GM21737 (cell line): ENCODE measurements at regions not wholly inside any gene's neighbourhood (a gene's known extent, or its start where the extent isn't known, plus 50 kb on each side); places are given as distances from the start of the nearest gene placed in this dataset.
"Not testable (repeated sequence)": the region's sequence is repeated elsewhere in the genome, so short reads cannot be mapped to it uniquely, and the experiment has no call there.

Experiments used
- ATAC-seq: cut with Tn5 transposase; IDR thresholded peaks from one replicate; pipeline ENCODE4 v1.9.1; 2021; ENCODE audit warnings: mild to moderate bottlenecking, moderate library complexity; ENCODE audit not compliant: unreplicated experiment

DNA sequence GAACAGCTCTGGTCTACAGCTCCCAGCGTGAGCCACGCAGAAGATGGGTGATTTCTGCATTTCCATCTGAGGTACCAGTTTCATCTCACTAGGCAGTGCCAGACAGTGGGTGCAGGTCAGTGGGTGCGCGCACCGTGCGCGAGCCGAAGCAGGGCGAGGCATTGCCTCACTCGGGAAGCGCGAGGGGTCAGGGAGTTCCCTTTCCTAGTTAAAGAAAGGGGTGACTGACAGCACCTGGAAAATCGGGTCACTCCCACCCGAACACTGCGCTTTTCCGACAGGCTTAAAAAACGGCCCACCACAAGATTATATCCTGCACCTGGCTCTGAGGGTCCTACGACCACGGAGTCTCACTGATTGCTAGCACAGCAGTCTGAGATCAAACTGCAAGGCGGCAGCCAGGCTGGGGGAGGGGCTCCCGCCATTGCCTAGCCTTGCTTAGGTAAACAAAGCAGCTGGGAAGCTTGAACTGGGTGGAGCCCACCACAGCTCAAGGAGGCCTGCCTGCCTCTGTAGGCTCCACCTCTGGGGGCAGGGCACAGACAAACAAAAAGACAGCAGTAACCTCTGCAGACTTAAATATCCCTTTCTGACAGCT lies 325.0 kb upstream of the CHST9 start:
- not testable (repeated sequence) for ATAC-seq

DNA sequence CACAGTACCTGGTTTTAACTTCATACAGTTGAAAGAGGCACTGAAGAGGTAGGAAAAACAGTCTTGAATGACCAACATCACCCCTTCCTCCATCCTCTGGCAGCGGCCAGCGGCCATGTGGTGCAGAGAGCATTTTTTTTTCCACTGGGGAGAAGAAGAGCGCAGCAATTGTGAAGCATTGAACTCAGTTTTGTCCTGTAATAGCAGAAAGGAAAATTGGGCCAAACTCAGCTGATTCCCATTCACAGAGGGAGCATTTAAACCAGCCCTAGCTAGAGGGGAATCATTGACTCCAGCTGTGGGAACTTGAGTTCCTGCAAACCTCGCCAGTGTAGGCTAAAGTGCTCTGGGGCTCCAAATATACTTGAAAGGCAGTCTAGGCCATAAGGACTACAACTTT lies 316.6 kb upstream of the CHST9 start:
- no peak for ATAC-seq

DNA sequence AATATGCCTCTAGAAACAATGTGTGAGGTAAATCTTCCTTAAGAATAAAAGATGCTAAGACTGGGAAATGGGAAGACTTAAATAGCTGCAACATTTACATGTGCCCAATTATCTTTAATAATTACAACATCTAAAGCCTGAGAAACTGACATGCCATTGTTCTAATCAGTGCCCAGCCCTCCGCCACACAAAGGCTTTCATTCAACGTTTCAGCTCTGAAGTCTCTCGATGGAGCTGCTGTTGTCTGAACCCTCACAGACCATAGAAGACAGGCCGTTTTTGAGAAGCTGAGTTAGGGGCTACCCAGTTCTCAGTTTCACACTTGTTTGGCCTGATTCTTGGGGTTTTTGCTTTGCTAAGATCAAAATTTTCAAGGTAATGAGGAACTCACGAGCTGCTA lies 315.4 kb upstream of the CHST9 start:
- ATAC-seq: no peak

DNA sequence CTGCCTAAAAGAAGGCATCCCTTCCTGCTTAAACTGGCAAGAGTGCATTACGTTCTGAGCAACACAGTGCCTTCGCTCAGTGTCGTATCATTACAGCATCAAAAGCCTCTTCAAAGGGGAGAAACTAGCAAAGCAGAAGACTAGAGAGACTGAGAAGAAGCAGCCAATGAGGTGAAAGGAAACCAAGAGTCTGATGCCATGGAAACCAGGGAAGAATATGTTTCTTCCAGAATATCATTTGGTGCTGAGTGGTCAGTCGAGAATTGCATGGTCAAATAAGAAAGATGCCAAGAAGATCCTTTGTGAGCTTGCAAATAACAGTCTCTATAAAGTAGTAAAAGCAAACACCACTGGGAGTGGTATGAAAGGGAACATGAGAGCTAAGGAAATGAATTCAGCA lies 312.1 kb upstream of the CHST9 start:
- ATAC-seq: no peak

DNA sequence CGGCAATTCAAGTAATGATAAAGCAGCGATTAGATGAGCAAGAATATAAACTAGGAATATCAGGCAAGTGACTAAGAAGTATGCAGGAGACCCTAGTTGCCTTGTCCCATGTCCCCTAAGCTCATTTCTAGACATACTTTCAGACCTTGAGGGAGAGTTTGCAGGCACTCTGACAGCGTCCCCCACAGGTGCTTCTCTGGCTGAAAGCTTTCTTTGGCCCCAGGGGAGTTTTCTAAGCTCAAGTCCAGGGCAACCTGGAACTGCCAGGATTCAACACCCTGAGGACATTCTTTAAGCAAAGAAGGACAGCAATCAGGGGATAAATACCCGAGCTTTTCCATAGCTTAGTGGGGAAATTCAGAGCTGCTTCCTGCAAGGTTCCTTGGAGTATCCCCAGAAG lies 308.1 kb upstream of the CHST9 start:
- ATAC-seq: no peak

DNA sequence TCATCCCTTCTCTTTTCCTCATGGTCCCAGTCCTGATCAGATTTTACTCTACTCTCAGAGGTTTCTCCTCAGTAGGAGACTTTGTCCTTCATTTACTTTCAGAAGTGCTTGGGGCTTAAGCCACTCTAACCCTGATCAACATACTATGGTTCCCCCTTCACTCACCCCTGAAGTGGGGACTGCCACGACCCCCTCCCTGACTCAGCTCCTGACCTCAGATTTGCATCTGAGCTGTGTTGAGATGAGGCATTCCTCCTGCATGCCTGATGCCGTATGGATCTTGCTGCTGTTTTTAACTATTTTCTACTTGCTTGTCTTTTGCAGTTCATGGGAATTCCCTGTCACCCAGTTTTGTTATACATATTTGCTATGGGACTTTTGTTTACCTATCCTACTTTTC lies 306.7 kb upstream of the CHST9 start:
- no peak for ATAC-seq

DNA sequence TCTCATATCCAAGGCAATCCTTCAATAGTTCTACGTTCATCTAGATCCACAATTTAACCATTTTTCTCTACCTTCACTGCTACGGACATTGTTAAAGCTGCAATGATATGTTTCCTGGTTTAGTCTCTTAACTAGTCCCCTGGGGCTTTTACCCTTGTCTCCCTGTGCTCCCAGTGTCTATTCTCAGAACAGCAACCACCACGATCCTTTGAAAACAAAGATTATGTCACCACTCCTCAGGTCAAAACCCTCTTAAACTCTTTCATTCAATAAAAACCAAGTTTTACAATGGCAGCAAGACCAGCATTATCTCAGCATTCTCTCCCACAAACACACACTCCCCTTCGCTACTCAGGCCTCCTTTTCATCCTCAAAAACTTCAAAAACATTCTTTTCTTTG lies 298.2 kb upstream of the CHST9 start:
- no peak for ATAC-seq

DNA sequence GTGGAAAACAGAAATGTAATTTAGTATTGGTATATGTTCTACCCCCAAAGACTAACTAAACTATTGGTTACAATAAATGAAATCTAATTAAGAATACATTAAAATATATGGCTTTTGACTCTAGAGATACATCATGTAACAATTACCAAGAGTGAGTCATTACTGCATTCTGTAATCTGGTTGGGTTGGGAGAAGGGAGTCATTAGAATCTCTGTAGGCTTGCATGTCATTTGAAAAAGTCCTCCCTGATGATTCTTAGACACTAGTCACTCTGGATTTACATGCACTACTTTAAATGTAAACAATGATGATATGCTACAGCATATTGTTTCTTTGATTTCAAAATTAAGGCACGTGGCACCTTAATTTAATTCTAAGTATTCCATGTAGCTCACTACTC lies 293.4 kb upstream of the CHST9 start:
- ATAC-seq: no peak

DNA sequence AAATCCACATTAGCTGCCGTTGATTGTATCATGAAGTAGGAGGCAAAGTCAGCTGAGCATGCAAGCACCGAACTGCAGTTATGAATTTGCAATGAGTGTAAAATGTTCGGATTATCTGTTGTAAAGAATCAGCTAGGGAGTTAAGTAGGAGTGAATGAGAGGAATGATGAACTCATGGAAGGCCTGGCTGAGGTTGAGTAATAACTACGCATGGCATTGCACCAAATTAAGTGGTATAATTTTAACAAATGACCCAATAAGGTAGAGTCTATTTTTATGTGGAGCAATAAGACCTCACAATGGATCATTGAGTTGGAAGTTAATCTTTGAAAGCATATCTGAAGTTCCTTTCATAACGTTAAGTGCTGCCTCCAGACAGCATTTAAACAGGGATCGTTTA lies 288.2 kb upstream of the CHST9 start:
- ATAC-seq: no peak

DNA sequence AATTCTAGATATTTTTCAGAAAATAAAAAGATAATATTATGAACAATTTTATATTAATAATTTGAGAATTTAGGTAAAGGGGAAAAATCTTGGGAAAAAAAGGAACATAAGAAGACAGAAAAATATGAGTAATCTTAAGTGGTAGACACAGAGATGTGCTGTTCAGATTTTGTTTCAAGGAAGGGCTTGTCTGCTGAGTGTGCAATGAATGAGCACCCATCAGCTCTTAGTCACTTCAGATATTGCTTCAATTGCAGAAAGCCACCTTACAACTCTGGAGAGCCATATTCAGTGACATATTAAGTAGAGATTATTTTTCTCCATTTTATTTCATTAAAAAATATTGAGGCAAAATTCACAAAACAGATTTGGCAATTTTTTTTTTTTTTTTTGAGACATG lies 282.0 kb upstream of the CHST9 start:
- no peak for ATAC-seq

DNA sequence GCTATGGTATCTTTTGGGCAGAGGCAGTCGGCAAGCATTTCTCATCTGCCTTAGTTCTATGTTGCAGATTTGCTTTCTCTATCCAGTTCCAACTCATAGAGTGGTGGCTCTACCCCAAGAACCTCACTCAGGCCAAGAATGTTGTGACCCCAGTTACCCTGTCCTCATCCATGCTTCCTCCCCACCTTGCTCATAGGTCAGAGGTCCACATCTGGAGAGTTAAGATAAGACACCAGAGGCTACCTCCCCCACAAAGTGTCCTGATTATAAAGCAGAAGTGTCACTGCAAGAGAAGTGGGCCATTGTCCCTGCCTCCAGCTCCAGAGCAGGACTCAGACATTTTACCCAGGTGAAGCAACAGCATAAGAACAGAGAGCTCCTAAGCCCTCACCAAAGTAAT lies 276.8 kb upstream of the CHST9 start:
- ATAC-seq: no peak

DNA sequence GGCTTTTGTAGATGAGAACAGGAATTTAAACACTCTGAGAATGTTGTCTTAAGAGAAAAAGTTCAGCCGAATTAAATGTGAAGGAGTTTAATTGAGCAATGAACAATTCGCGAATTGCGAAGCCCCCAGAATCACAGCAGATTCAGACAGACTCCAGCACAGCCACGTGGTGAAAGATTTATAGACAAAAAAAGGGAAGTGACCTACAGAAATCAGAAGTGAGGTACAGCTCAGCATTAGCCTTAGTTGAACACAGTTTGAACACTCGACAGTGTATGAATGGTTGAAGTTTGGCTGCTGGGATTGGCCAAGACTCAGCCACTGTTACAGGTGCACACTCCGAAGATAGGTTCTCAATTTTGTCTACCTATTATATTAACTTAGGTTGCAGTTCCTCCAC lies 264.0 kb upstream of the CHST9 start:
- ATAC-seq: no peak

DNA sequence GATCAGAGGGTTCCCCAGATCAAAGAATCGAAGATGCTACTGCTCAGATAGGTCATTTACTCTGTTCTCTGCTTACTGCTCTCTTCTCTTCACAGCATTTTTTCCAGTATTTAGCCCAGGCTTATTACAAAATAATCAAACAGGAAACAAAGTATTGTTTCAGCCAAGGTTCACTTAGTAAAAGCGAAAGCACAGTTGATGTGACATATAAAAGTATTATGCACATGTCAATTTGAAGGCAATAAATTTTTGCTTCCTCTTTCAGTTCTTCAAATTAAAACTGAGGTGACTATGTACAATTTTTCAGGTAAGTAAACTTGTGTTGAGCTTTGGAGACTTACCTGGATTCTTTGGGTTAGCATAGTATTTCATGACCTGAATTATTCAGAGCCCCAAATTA lies 262.8 kb upstream of the CHST9 start:
- ATAC-seq: no peak

DNA sequence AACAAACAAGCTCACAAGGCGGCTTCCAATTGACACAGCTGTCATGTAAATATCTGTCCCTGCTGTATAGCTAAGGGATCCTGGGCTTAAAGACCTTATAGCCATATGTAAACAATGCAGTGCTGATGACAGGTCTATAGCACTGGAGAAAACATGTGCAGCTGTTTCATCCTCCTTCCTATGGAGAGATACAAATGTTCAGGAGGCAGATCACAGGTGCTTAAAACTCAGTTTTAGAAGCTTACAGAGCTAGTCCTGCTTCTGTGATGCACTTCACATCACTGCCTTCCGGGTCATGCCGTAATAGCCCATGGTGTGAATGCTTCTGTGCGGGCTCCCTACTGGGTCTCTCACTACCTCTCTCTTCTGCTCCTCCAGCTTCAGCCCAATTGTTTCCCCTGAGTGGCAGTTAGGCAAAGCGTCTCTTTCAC lies 262.4 kb upstream of the CHST9 start:
- no peak for ATAC-seq

DNA sequence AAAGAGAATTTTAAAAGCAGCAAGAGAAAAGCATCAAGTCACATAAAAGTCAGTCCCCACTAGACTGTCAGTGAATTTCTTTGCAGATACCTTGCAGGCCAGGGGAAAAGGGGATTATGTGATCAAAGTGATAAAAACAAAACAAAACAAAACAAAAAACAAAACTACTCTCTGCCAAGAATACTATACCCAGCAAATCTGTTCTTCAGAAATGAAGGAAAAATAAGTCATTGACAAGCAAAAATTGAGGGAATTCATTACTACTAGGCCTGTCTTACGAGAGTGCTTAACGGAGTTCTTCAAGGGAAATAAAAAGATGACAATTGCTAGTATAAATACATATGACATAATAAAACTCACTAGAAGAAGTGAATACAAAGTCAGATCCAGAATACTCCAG lies 245.5 kb upstream of the CHST9 start:
- no peak for ATAC-seq

DNA sequence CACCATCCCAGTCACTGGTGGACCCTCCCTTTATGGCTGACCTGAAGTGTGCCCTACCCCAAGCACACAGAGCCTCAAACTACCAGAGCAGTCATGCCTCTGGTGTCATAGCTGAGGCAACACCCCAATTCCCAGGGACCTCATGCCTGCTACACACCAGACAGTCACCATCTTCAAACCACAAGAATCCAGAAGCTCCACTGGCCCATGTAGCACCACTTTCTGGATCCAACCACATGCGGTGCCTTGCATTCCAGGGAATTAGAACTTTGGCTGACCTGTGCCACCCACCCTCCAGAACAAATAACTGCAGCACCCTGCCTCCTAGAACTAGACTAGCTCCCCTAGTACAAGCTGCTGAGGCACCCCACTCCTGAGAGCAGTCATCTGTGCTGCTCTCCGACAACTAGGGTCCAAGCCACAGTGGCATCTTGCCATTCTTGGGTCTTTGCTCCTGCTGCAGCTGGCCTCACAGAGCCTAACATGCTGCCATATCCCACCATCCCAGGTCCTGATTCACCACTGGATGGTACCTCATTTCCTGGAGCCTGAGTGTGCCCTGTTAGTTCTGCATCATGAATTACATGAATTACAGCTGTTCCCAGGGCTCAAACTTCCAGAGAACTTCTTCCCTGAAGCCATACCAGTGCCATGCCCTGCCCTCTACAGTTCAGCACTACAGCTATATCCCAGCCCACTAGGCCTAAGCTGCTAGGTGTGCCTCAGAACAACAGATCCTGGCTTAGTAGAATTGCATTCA lies 243.8 kb upstream of the CHST9 start:
- no peak for ATAC-seq

DNA sequence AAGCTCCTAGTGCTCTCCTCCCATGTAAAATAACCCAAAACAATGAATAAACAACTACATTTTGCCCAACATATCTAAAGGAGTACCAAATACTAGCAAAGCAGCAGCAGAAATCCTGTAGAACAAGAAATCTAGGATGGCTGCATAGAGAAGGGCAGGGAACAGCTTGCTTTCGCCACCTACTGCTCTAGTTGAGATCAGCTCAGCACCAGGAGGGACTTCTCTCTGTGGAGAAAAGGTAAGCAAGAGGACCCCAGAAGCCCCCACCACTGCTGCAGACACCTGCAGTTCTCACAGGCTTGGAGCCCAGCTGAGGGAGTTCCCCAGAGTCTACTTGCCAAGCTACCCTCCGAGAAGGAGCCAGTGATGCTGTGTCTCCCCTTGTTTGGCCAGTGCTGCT lies 243.0 kb upstream of the CHST9 start:
- no peak for ATAC-seq

DNA sequence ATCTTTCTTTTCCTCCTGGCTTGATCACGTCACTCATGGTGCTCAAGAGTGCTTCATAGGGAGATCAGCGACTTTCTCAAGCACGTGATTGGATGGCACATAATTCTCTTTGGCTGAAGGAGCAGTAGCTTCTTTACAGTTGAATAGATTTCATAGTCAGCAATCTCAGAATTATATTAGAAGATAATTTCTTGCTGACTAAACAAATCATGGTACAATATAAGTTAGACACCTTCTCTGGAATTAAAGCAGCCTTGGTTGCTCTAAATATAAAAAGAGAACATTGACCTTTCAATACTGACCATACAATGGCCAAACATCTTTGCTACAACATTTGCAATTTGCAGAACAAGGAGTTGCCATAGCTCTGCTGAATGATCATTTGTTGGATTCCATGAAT lies 238.5 kb upstream of the CHST9 start:
- ATAC-seq: no peak

DNA sequence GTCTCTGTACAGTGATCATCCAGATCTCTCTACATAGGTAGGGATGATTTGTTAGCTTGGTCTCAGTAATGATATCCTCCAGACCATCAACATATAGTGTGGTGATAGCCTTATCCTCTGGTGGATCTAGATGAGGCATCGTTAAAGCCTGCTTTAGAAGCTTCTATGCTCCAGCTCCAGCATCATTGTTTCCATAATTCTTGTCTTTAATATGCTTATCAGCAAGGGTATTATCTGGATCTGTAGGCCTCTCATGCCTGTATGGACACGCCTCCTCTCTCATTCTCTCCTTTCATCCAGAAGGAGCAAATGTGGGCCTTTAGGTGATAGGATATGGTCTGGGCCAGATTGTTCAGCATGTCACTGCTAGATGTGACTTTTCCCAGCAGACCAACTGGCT lies 234.5 kb upstream of the CHST9 start:
- ATAC-seq: no peak

DNA sequence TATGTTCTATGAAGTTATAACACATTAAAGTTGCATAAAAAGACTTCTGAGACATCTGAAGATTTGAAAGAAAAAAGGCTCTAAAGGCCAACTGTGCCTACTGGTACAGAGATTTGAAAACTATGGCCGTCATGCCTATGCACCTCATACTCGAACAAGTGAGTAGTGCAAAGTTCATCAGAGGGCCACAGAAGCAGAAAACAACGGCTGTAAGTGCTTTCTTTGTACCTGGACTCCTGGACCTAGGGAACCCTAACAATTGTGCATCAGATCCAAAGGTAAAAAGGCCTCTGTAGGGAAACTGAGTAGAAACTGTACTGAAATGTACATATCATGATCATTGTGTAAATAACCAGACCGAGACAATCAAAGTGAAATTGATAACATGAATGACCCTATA lies 230.4 kb upstream of the CHST9 start:
- ATAC-seq: no peak

DNA sequence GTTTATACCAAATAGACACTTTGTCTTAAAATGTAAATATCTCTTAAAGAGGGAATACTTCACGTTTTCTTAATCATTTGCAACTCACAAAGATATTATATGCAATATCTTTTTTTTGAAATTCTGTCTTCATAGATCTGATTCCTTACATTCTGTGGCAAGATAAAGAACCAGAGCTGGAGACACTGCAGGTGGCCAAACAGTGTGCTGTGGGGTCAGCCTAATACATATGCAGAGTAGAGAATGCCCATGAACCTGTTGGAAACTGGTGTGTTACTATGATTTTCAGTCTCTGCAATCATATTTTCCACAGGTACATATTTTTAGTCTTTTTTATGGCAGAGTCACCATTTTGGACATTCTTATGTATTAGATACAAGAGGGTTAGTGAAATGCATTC lies 229.6 kb upstream of the CHST9 start:
- no peak for ATAC-seq

DNA sequence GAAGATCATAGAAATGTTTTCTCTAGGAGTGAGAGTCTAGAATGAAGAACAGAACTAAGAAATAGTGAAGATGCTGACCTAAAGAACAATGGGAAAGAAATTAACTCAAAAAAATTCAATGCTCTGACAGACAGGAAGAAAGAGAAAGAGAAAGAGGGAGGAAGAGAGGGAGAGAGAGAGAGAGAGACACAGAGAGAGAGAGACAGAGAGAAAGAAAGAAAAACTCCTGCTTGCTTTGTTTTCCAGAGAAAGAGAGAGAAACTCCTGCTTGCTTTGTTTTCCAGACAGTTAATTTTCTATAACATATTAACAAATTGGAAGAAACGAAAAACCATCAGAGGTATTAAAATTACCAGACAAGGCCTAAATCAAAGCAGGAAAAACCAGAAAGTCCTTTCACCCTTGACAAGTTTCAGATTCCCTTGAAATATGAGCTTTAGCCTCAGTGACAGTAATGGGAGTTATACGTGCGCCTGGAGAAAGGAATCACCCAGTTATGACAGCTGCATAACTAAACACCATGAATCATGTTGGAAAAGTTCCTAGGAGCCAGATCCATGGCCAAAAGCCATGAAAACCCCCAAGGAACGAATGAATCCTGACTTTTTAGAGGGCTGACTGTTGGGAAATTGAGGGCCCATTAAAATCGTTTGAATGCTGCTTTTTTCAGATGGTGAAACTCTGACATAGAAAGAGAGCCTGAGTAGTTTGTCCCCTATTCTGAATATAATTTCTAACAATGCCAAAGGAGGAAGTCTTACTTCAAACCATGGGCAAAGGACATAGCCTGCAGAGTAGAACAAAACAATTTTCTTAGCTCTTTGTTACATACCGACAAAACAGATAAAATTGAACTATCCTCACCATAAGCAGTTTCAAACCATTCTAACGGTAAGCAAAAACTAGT lies 228.6 kb upstream of the CHST9 start:
- no peak for ATAC-seq
